IMR-90 (cell line): ENCODE measurements at regions not wholly inside any gene's neighbourhood (a gene's known extent, or its start where the extent isn't known, plus 50 kb on each side); places are given as distances from the start of the nearest gene placed in this dataset.

Source experiments
- ATAC-seq: fragments of 200-7000 bp; cut with Tn5 transposase; 2 replicates; pipeline ENCODE4 v1.9.1; 2020; ENCODE audit warnings: low read depth, mild to moderate bottlenecking, moderate library complexity
- BruUV-seq: library from RNA; stranded (reverse); fragments of 400-500 nt; replicated peaks from 2 replicates; lab custom pipeline; 2021; lab: Mats Ljungman, UMichigan
- CTCF ChIA-PET: fragments of 300-600 bp; formaldehyde crosslinking; extraction: SDS; loops from one replicate; lab custom pipeline; 2021; ENCODE audit warnings: antibody characterized with exemption; lab: Yijun Ruan, JAX
- POLR2A ChIA-PET: fragments of 300-600 bp; sonication (Branson Sonifier 250); formaldehyde crosslinking; loops from one replicate; lab custom pipeline; 2022; ENCODE audit warnings: antibody characterized with exemption; ENCODE audit not compliant: unreplicated experiment; lab: Charles Lee
- DNase-seq: peaks from one replicate; pipeline ENCODE4 v3.0.0; 2013
- H2AFZ ChIP-seq: replicated peaks from 2 replicates; pipeline ENCODE3; 2013; ENCODE audit warnings: low read length, mild to moderate bottlenecking; ENCODE audit not compliant: poor library complexity
- H2AK5ac ChIP-seq: 2 replicates; pipeline ENCODE4 v1.6.1; 2013; ENCODE audit warnings: low read depth, low read length, inconsistent platforms
- H2AK9ac ChIP-seq: replicated peaks from 2 replicates; pipeline ENCODE3; 2013; ENCODE audit warnings: mild to moderate bottlenecking, low read depth, low read length, moderate library complexity; ENCODE audit not compliant: poor library complexity
- H2BK120ac ChIP-seq: 2 replicates; pipeline ENCODE4 v1.6.1; 2013; ENCODE audit warnings: low read depth, low read length, inconsistent platforms
- H2BK15ac ChIP-seq: 3 replicates; pipeline ENCODE4 v1.6.1; 2013; ENCODE audit warnings: low read depth, low read length, inconsistent platforms
- H2BK20ac ChIP-seq: 2 replicates; pipeline ENCODE4 v1.6.1; 2013; ENCODE audit warnings: low read depth, mild to moderate bottlenecking, inconsistent platforms, low read length, moderate library complexity
- H2BK5ac ChIP-seq: 2 replicates; pipeline ENCODE4 v1.6.1; 2013; ENCODE audit warnings: mild to moderate bottlenecking, low read depth, low read length, inconsistent platforms; ENCODE audit not compliant: poor library complexity, severe bottlenecking
- H3K14ac ChIP-seq: replicated peaks from 2 replicates; pipeline ENCODE4 v1.6.1; 2013; ENCODE audit warnings: low read depth, low read length, inconsistent platforms
- H3K18ac ChIP-seq: 2 replicates; pipeline ENCODE4 v1.6.1; 2013; ENCODE audit warnings: low read depth, low read length, control low read depth
- H3K23ac ChIP-seq: 2 replicates; pipeline ENCODE4 v1.6.1; 2013; ENCODE audit warnings: low read depth, low read length, inconsistent platforms
- H3K27ac ChIP-seq: 2 replicates; pipeline ENCODE4 v1.5.1; 2013; ENCODE audit warnings: mild to moderate bottlenecking, control low read depth, low read length; ENCODE audit not compliant: insufficient read depth
- H3K27me3 ChIP-seq: 2 replicates; pipeline ENCODE4 v1.6.1; 2013; ENCODE audit warnings: low read length; ENCODE audit not compliant: control insufficient read depth, insufficient read depth
- H3K36me3 ChIP-seq: 2 replicates; pipeline ENCODE4 v1.6.1; 2013; ENCODE audit warnings: low read length, mixed read lengths; ENCODE audit not compliant: control insufficient read depth, insufficient read depth
- H3K4ac ChIP-seq: 2 replicates; pipeline ENCODE4 v1.6.1; 2013; ENCODE audit warnings: low read depth, low read length, inconsistent platforms
- H3K4me1 ChIP-seq: 2 replicates; pipeline ENCODE4 v1.6.1; 2013; ENCODE audit warnings: low read length, mixed read lengths; ENCODE audit not compliant: control insufficient read depth, insufficient read depth
- H3K4me2 ChIP-seq: 2 replicates; pipeline ENCODE4 v1.6.1; 2013; ENCODE audit warnings: low read depth, mild to moderate bottlenecking, control low read depth, low read length, moderate library complexity
- H3K4me3 ChIP-seq: 2 replicates; pipeline ENCODE4 v1.5.1; 2013; ENCODE audit warnings: low read depth, mild to moderate bottlenecking, control low read depth, low read length, moderate library complexity; ENCODE audit not compliant: insufficient read depth
- H3K56ac ChIP-seq: 2 replicates; pipeline ENCODE4 v1.6.1; 2013; ENCODE audit warnings: low read length, inconsistent platforms; ENCODE audit not compliant: insufficient read depth; ENCODE audit errors: extremely low read depth
- H3K79me1 ChIP-seq, 2 experiments: 2 replicates each; pipeline ENCODE4 v1.6.1; 2013; ENCODE audit warnings: low read length in 2 of 2, inconsistent platforms in 1 of 2, low read depth in 1 of 2
- H3K9ac ChIP-seq: 2 replicates; pipeline ENCODE4 v1.6.1; 2013; ENCODE audit warnings: low read depth, low read length, control low read depth
- H3K9me1 ChIP-seq: 2 replicates; pipeline ENCODE4 v1.6.1; 2013; ENCODE audit warnings: low read length, inconsistent platforms; ENCODE audit not compliant: insufficient read depth
- H3K9me3 ChIP-seq: 2 replicates; pipeline ENCODE4 v1.6.1; 2013; ENCODE audit warnings: low read length; ENCODE audit not compliant: control insufficient read depth, insufficient read depth
- H4K20me1 ChIP-seq: 2 replicates; pipeline ENCODE4 v1.6.1; 2013; ENCODE audit warnings: low read length, inconsistent platforms; ENCODE audit not compliant: insufficient read depth
- H4K5ac ChIP-seq: 2 replicates; pipeline ENCODE4 v1.6.1; 2013; ENCODE audit warnings: mild to moderate bottlenecking, low read depth, low read length, control low read depth
- H4K8ac ChIP-seq, 2 experiments: 2 replicates each; pipeline ENCODE4 v1.6.1; 2013; ENCODE audit warnings: low read depth in 2 of 2, low read length in 2 of 2, control low read depth in 1 of 2, inconsistent platforms in 1 of 2
- H4K91ac ChIP-seq: 2 replicates; pipeline ENCODE4 v1.6.1; 2013; ENCODE audit warnings: low read depth, low read length, inconsistent platforms; ENCODE audit not compliant: insufficient read depth
- CHD1 ChIP-seq: IDR thresholded peaks from 2 replicates; pipeline ENCODE4 v1.6.1; 2012; ENCODE audit warnings: low read depth, low read length, improper control_type of control experiment
- FOS ChIP-seq: fragments of 150-350 bp; IDR thresholded peaks from 2 replicates; pipeline ENCODE4 v1.6.1; 2016; ENCODE audit warnings: low read depth, low read length
- MAZ ChIP-seq: IDR thresholded peaks from 2 replicates; pipeline ENCODE4 v1.6.1; 2012; ENCODE audit warnings: low read depth, mild to moderate bottlenecking, low read length, improper control_type of control experiment, moderate library complexity, borderline replicate concordance
- POLR2A ChIP-seq: IDR thresholded peaks from 2 replicates; pipeline ENCODE4 v1.6.1; 2012; ENCODE audit warnings: mild to moderate bottlenecking, low read depth, low read length
- RCOR1 ChIP-seq: IDR thresholded peaks from 2 replicates; pipeline ENCODE4 v1.6.1; 2012; ENCODE audit warnings: mild to moderate bottlenecking, low read length, improper control_type of control experiment; ENCODE audit not compliant: insufficient replicate concordance
- RFX5 ChIP-seq: IDR thresholded peaks from 2 replicates; pipeline ENCODE4 v1.8.0; 2012; ENCODE audit warnings: low read depth, mild to moderate bottlenecking, low read length, moderate library complexity
- WGBS, 2 experiments: methylation state at CpG; one replicate each; pipeline versions ENCODE4 v1.1.5 to v1.1.7; 2013; ENCODE audit warnings: missing lambda C conversion rate in 2 of 2; ENCODE audit not compliant: insufficient read length in 1 of 2; ENCODE audit errors: extremely low coverage in 2 of 2; 5-methylcytosine and 5-hydroxymethylcytosine counted together
- dilution Hi-C: fragments of 300-500 bp; cut with HindIII; formaldehyde crosslinking; loops from one replicate; pipeline ENCODE4 v1.14.3; 2018; ENCODE audit warnings: low sequenced_read_pairs; ENCODE audit not compliant: unreplicated experiment
- in situ Hi-C: fragments of 300-500 bp; cut with MboI; formaldehyde crosslinking; loops from 3 replicates; pipeline ENCODE4 v1.14.3; 2019; ENCODE audit warnings: low sequenced_read_pairs, inconsistent platforms, mixed read lengths
- intact Hi-C: fragments of 100-400 bp; cut with micrococcal nuclease; formaldehyde crosslinking; loops from 2 replicates; pipeline ENCODE4 v1.10.0; 2022
- TF ChIP-seq, protein P1 (sequence below): fragments of 150-350 bp; IDR thresholded peaks from 2 replicates; pipeline ENCODE4 v1.6.1; 2017; ENCODE audit warnings: mild to moderate bottlenecking, antibody characterized with exemption, low read length, low read depth
- TF ChIP-seq, protein P2 (sequence below): conservative IDR thresholded peaks from 2 replicates; pipeline ENCODE4 v1.5.1; 2012; ENCODE audit warnings: mild to moderate bottlenecking, low read depth, low read length, improper control_type of control experiment

DNA sequence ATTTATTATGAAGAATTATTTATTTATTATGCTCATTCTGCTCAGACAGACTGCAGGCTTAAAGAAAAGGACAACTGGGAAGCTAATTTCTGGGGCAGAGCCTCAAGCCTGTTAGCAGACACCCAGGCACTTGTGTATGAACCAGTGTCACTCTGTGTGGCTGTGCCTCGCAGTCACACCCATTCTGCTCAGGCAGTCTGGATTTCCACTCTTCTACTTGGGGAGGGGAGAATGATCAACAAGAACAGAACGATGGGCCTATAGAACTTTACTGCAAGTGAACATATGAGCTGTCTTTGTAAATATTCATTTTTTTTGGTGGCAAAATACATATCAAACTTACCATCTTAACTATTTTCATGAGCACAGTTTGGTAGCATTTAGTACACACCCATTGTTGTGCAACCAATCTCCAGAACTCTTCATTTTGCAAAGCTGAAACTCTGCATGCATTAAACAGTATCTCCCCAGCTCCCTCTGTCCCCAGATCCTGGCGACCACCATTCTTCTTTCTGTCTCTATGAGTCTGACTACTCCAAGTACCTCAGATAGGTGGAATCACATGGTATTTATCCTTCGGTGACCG, 181.7 kb downstream of the NUFIP1 start:
- dilution Hi-C loops, result no loop called here
- no peaks in the 10 kb centered on the region for H3K36me3 ChIP-seq
- no peak overlapping the region for H3K18ac ChIP-seq
- BruUV-seq, result no TSS peak
- no peak overlapping the region for H4K8ac ChIP-seq
- no peak overlapping the region for H4K91ac ChIP-seq
- H3K27me3 ChIP-seq, result no peaks in the 10 kb centered on the region
- no peak overlapping the region for H3K14ac ChIP-seq
- no peaks in the 10 kb centered on the region for H3K79me1 ChIP-seq
- no peak overlapping the region for H2BK15ac ChIP-seq
- H3K56ac ChIP-seq, result no peak overlapping the region
- H3K4me3 ChIP-seq, result no peak overlapping the region
- no peaks in the 10 kb centered on the region for H3K9me1 ChIP-seq
- H4K5ac ChIP-seq, result no peak overlapping the region
- no peak overlapping the region for H3K23ac ChIP-seq
- ChIA-PET POLR2A (interaction anchor here (0.6 kb wide), 1 partner anchor 372 kb away, joined by 3 read pairs; no protein-coding TSS in a partner anchor), CTCF (no interaction called here)
- intact Hi-C loops, result no loop called here
- H2AK9ac ChIP-seq, result no peak overlapping the region
- 89% methylated on average over 1 of the region's 5 CpGs; no CpG with 5 or more reads in 1 of the 2 experiments for WGBS, 2 experiments
- no peak for DNase-seq
- H3K4me1 ChIP-seq, result peaks cover 5% of the 10 kb centered on the region
- no peak overlapping the region for H2BK120ac ChIP-seq
- no peak overlapping the region for H2AFZ ChIP-seq
- no peak overlapping the region for H2AK5ac ChIP-seq
- no peak overlapping the region for H3K4me2 ChIP-seq
- H2BK5ac ChIP-seq, result no peak overlapping the region
- in situ Hi-C loops, result no loop called here
- H4K20me1 ChIP-seq, result no peaks in the 10 kb centered on the region
- H2BK20ac ChIP-seq, result no peak overlapping the region
- no peaks in the 10 kb centered on the region for H3K9me3 ChIP-seq
- H3K9ac ChIP-seq, result no peak overlapping the region
- TF ChIP-seq MAZ (no peak), CHD1 (no peak), RCOR1 (no peak), RFX5 (no peak), FOS (no peak), POLR2A (no peak)
- TF ChIP-seq, protein P1, sequence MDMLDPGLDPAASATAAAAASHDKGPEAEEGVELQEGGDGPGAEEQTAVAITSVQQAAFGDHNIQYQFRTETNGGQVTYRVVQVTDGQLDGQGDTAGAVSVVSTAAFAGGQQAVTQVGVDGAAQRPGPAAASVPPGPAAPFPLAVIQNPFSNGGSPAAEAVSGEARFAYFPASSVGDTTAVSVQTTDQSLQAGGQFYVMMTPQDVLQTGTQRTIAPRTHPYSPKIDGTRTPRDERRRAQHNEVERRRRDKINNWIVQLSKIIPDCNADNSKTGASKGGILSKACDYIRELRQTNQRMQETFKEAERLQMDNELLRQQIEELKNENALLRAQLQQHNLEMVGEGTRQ, result no peak
- TF ChIP-seq, protein P2, sequence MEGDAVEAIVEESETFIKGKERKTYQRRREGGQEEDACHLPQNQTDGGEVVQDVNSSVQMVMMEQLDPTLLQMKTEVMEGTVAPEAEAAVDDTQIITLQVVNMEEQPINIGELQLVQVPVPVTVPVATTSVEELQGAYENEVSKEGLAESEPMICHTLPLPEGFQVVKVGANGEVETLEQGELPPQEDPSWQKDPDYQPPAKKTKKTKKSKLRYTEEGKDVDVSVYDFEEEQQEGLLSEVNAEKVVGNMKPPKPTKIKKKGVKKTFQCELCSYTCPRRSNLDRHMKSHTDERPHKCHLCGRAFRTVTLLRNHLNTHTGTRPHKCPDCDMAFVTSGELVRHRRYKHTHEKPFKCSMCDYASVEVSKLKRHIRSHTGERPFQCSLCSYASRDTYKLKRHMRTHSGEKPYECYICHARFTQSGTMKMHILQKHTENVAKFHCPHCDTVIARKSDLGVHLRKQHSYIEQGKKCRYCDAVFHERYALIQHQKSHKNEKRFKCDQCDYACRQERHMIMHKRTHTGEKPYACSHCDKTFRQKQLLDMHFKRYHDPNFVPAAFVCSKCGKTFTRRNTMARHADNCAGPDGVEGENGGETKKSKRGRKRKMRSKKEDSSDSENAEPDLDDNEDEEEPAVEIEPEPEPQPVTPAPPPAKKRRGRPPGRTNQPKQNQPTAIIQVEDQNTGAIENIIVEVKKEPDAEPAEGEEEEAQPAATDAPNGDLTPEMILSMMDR, result no peak
- ATAC-seq, result no peak
- H3K4ac ChIP-seq, result no peak overlapping the region
- H3K27ac ChIP-seq, result no peak overlapping the region
